ENCODE measurements at regions not wholly inside any gene's neighbourhood (a gene's known extent, or its start where the extent isn't known, plus 50 kb on each side); places are given as distances from the start of the nearest gene placed in this dataset.
"Not testable (repeated sequence)": the region's sequence is repeated elsewhere in the genome, so short reads cannot be mapped to it uniquely, and the experiment has no call there.

GRCh38 chr20:47443060-47443459 lies 58.6 kb upstream of the NCOA3 start:
- not testable (repeated sequence) for DNase-seq

- no peak for DNase-seq
These were observed 57.1 kb upstream of the NCOA3 start for GRCh38 chr20:47444584-47444983.

GRCh38 chr20:47445291-47445690 lies 56.4 kb upstream of the NCOA3 start:
- DNase-seq, result no peak

GRCh38 chr20:47447350-47448296 lies 54.1 kb upstream of the NCOA3 start:
- DNase-seq, result not testable (repeated sequence)

- no peak for DNase-seq
These were observed 53.3 kb upstream of the NCOA3 start for GRCh38 chr20:47448429-47448828.

- no peak for DNase-seq
These were observed 50.1 kb upstream of the NCOA3 start for GRCh38 chr20:47451602-47451904.
